ENCODE measurements at regions not wholly inside any gene's neighbourhood (a gene's known extent, or its start where the extent isn't known, plus 50 kb on each side); places are given as distances from the start of the nearest gene placed in this dataset.

DNA sequence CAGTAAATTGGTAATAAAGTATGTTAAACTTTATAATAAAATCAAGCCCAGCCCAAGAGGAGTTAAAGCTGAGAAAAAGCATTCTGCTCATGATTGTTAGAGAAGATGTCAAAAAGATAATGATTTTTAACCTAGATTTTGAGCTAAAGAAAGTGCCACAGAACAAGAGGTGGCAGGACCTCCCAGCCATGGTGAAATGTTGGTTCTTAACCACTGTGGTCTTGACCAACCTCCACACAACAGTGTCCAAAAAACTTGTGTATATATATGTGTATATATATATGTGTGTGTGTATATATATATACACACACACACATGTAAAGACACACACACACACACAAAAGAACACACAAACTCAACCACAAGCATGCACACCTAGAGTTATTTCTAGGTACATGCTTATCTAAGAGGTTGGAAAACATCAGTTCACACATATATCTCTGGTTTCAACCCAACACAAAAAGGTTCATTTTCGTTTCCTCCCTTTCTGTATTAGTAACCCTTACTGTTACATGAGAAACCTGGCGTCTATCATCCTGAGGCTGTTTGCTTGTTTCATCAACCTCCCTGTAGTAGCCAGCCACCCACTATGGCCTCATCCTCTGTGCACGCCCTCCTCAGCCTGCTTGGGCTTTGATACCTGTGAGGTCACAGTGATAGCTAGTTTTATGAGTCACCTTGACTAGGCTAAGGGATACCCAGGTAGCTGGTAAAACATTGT is 631.8 kb upstream of the ID2 start:
- no peak for TF ChIP-seq SUZ12 (IDR thresholded peaks at IDR 0.05; ENCODE audit: extremely low read depth, insufficient read depth, insufficient read length)
- TF ChIP-seq YY1 (IDR thresholded peaks at IDR 0.05; ENCODE audit: insufficient read depth, insufficient read length), result no peak

Data from NT2/D1 (cell line).